ENCODE measurements at regions not wholly inside any gene's neighbourhood (a gene's known extent, or its start where the extent isn't known, plus 50 kb on each side); places are given as distances from the start of the nearest gene placed in this dataset.

DNA sequence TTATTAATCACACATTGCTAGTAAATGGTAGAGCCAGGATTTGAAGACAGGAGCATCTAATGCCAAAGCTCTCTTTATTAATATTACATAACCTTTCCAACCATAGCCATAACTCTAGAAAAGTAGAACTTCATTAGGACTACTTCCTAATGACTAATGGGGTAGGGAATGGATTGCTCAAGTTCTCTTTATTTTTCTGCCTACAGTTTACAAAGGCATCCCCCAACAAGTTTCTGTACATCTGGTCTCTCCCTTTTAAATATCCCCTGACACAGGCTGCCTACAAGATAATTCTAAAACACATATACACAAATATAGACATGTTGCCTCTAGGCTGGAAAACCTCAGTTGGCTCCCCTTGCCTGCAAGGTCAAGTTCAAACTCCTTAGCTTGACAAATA is 534.9 kb downstream of the SOX6 start:
- Histone ChIP-seq H3K4me2 (ENCODE audit: low read length) (no peak overlapping the region), H3K27ac (ENCODE audit: low read length) (no peak overlapping the region), H3K9me2 (replicated peaks; ENCODE audit: low read length) (no peaks in the 10 kb centered on the region), H3K27me3 (ENCODE audit: low read length) (no peaks in the 10 kb centered on the region), H3K36me3 (ENCODE audit: low read depth, low read length) (no peaks in the 10 kb centered on the region), H4K20me1 (ENCODE audit: low read length) (no peaks in the 10 kb centered on the region), H3K9ac (ENCODE audit: low read length) (no peak overlapping the region), H3K4me1 (ENCODE audit: insufficient read depth, low read length) (no peaks in the 10 kb centered on the region), H3F3A (ENCODE audit: low read length, unreplicated experiment) (no peaks in the 10 kb centered on the region), H3K79me2 (ENCODE audit: low read length) (no peaks in the 10 kb centered on the region), H2AFZ (ENCODE audit: low read length) (no peak overlapping the region), H3K4me3 (ENCODE audit: low read length) (no peak overlapping the region), H3K9me3 (ENCODE audit: low read length) (no peaks in the 10 kb centered on the region)
- ATAC-seq, result no peak
- CTCF ChIA-PET, result no interaction called here
- intact Hi-C loops (cut with micrococcal nuclease), result no loop called here
- BruUV-seq (replicated peaks), result no TSS peak
- TF ChIP-seq EZH2phosphoT487 (IDR thresholded peaks at IDR 0.05; ENCODE audit: borderline replicate concordance, low read length) (no peak), EZH2 (IDR thresholded peaks at IDR 0.05; ENCODE audit: low read length, unreplicated experiment) (no peak)
- TF ChIP-seq, protein P1, sequence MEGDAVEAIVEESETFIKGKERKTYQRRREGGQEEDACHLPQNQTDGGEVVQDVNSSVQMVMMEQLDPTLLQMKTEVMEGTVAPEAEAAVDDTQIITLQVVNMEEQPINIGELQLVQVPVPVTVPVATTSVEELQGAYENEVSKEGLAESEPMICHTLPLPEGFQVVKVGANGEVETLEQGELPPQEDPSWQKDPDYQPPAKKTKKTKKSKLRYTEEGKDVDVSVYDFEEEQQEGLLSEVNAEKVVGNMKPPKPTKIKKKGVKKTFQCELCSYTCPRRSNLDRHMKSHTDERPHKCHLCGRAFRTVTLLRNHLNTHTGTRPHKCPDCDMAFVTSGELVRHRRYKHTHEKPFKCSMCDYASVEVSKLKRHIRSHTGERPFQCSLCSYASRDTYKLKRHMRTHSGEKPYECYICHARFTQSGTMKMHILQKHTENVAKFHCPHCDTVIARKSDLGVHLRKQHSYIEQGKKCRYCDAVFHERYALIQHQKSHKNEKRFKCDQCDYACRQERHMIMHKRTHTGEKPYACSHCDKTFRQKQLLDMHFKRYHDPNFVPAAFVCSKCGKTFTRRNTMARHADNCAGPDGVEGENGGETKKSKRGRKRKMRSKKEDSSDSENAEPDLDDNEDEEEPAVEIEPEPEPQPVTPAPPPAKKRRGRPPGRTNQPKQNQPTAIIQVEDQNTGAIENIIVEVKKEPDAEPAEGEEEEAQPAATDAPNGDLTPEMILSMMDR (conservative IDR thresholded peaks at IDR 0.05; ENCODE audit: low read depth, low read length), result no peak
- POLR2A ChIA-PET (ENCODE audit: unreplicated experiment), result no interaction called here
- no peak for DNase-seq

DNA sequence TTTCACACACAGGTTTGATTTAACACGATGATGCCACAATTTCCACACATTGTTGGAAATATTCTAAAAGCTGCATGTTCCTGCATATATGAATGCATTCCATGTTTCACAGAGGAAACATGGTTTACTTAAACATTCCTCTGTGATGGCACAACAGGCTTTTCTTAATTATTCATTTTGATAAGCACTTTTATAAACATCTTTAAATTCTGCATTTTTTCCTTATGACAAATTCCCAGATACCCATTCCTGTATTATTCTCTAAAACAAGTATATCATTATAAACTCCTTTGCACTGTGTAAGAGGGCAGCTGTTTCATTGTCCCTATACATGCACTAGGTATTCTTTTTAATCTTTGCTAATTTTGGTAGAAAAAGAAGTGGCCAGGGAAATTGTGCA is 532.3 kb downstream of the SOX6 start:
- TF ChIP-seq, protein P1 (conservative IDR thresholded peaks at IDR 0.05; ENCODE audit: low read depth, low read length), result no peak
- TF ChIP-seq EZH2phosphoT487 (IDR thresholded peaks at IDR 0.05; ENCODE audit: borderline replicate concordance, low read length), result no peak
- no peak for TF ChIP-seq EZH2 (IDR thresholded peaks at IDR 0.05; ENCODE audit: low read length, unreplicated experiment)
- ChIA-PET CTCF (no interaction called here), POLR2A (ENCODE audit: unreplicated experiment) (no interaction called here)
- Histone ChIP-seq H3K4me2 (ENCODE audit: low read length) (no peak overlapping the region), H3K9me2 (replicated peaks; ENCODE audit: low read length) (no peaks in the 10 kb centered on the region), H4K20me1 (ENCODE audit: low read length) (no peaks in the 10 kb centered on the region), H3K79me2 (ENCODE audit: low read length) (no peaks in the 10 kb centered on the region), H3K36me3 (ENCODE audit: low read depth, low read length) (no peaks in the 10 kb centered on the region), H3K9me3 (ENCODE audit: low read length) (no peaks in the 10 kb centered on the region), H3K4me1 (ENCODE audit: insufficient read depth, low read length) (no peaks in the 10 kb centered on the region), H3F3A (ENCODE audit: low read length, unreplicated experiment) (no peaks in the 10 kb centered on the region), H3K27me3 (ENCODE audit: low read length) (no peaks in the 10 kb centered on the region), H2AFZ (ENCODE audit: low read length) (no peak overlapping the region), H3K27ac (ENCODE audit: low read length) (no peak overlapping the region), H3K9ac (ENCODE audit: low read length) (no peak overlapping the region), H3K4me3 (ENCODE audit: low read length) (no peak overlapping the region)
- intact Hi-C loops (cut with micrococcal nuclease), result no loop called here
- ATAC-seq (no peak), DNase-seq (no peak)
- no TSS peak for BruUV-seq (replicated peaks)

DNA sequence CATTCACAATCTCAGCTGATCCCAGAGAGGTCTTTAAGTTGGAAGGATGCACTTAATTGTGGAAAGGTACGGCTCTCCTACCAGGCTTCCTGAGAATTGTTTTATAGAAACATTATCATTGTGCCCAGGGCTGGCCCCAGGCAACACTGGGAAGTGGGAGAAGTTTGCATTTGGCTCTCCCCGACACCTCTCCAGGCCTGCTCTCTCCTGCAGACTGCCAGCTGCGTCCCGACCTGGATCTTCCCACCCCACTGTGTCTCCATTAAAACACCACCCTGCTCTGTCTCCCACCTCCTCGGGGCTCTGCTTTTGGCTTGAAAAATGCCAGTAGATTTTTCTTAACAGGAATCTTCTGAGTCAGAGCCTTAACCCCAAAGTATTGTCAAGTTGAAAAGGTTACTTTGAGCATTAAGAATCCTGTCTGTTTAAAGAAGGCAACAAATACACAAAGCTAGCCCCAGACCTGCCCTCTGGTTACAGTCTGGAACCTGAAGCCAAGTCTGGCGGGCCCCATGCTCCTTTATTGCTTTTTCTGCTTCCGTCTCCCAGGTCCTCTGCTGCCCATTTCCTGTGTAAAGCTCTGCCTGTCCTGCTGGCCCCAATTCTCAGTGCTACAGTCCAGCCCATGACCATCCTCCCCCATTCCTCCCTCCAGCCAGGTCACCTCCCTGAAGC is 530.2 kb downstream of the SOX6 start:
- POLR2A ChIA-PET (ENCODE audit: unreplicated experiment), result no interaction called here
- H2AFZ ChIP-seq (ENCODE audit: low read length), result no peak overlapping the region
- no peaks in the 10 kb centered on the region for H3K9me3 ChIP-seq (ENCODE audit: low read length)
- H3K9me2 ChIP-seq (replicated peaks; ENCODE audit: low read length), result no peaks in the 10 kb centered on the region
- no peak overlapping the region for H3K9ac ChIP-seq (ENCODE audit: low read length)
- H3K27ac ChIP-seq (ENCODE audit: low read length), result no peak overlapping the region
- intact Hi-C loops (cut with micrococcal nuclease), result no loop called here
- no peaks in the 10 kb centered on the region for H3K4me1 ChIP-seq (ENCODE audit: insufficient read depth, low read length)
- no peaks in the 10 kb centered on the region for H3K36me3 ChIP-seq (ENCODE audit: low read depth, low read length)
- ATAC-seq, result no peak
- no peak overlapping the region for H3K4me3 ChIP-seq (ENCODE audit: low read length)
- no peaks in the 10 kb centered on the region for H4K20me1 ChIP-seq (ENCODE audit: low read length)
- H3F3A ChIP-seq (ENCODE audit: low read length, unreplicated experiment), result no peaks in the 10 kb centered on the region
- no peaks in the 10 kb centered on the region for H3K27me3 ChIP-seq (ENCODE audit: low read length)
- DNase-seq, result no peak
- CTCF ChIA-PET, result no interaction called here
- BruUV-seq (replicated peaks), result no TSS peak
- TF ChIP-seq, protein P1 (conservative IDR thresholded peaks at IDR 0.05; ENCODE audit: low read depth, low read length), result no peak
- no peak overlapping the region for H3K4me2 ChIP-seq (ENCODE audit: low read length)
- H3K79me2 ChIP-seq (ENCODE audit: low read length), result no peaks in the 10 kb centered on the region
